GM19397 (cell line): ENCODE measurements at regions not wholly inside any gene's neighbourhood (a gene's known extent, or its start where the extent isn't known, plus 50 kb on each side); places are given as distances from the start of the nearest gene placed in this dataset.
A peak's percentile ranks its signal among the peaks of the same experiment; 100 is the strongest.

Source experiments
- ATAC-seq: cut with Tn5 transposase; IDR thresholded peaks from one replicate; pipeline ENCODE4 v1.9.1; 2021; ENCODE audit warnings: mild to moderate bottlenecking, moderate library complexity; ENCODE audit not compliant: unreplicated experiment

DNA sequence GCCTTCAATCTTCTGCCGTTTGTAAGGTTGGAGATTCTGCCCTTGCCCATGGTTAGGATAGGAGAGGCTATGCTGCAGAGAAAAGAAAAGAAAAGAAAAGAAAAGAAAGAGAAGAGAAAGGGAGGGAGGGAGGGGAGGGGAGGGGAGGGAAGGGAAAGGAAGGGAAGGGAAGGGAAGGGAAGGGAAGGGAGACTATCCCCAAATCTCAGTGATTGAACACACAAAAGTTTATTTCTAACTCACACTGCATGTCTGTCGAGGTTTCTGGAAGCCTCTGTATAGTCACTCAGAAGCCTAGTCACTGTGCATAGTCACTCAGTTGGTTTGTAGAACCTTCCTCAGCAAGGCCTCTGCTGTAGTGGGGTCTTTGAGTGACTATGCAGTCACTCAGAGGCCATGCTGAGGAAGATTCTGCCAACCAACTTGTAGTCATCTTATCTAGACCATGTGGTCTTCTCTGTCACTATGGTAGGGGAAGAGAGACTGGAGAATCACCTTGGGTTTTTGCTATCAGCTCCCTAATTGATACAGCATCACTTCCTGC, 52.3 kb upstream of the ABCC9 start:
- no peak for ATAC-seq

DNA sequence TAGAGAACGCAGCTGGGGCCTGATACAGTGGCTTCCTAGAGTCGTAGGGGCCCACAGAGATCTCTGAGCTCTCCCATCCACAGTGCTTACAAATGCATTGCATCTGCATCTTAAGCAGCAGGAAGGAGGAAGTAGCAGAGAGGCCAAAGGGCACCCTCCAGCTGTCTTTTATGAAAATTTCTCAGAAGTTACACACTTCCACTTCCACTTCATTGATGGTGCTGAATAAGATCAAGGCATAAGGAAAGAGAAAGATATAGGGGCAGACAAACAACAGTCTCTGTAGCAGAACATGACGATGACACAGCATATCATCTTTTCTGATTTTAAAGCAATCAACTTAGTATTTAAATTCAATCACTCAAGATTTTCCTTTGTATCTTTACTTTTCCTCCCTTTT, 51.6 kb upstream of the ABCC9 start:
- peak; percentile 94 for ATAC-seq

DNA sequence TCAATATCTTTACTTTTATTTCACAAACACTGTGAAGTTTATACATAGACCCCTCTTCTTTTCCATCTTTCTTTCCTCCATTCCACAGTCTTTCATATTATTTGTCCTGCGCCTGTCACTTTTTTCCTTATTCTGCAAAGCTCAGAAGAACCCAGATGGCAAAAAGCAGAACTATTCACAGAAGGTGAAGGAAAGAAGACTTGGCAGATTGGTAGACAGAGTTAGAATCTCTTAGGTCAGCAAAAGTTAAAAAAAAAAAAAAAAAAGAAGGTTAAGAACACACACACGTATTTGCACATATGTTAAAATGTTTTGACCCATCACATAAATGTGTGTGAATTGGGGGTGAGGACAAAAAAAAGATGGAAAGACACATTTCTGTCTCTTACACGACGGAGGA, 50.3 kb upstream of the ABCC9 start:
- no peak for ATAC-seq
